HG03520 (cell line): ENCODE measurements at regions not wholly inside any gene's neighbourhood (a gene's known extent, or its start where the extent isn't known, plus 50 kb on each side); places are given as distances from the start of the nearest gene placed in this dataset.
"Not testable (repeated sequence)": the region's sequence is repeated elsewhere in the genome, so short reads cannot be mapped to it uniquely, and the experiment has no call there.

ENCODE experiments used
- ATAC-seq: cut with Tn5 transposase; IDR thresholded peaks from one replicate; pipeline ENCODE4 v1.9.1; 2021; ENCODE audit warnings: mild to moderate bottlenecking, moderate library complexity; ENCODE audit not compliant: unreplicated experiment

GRCh38 chr7:73918926-73919693 is 58.2 kb downstream of the TMEM270 start:
- ATAC-seq: no peak

GRCh38 chr7:73919694-73920375 is 58.9 kb downstream of the TMEM270 start:
- no peak for ATAC-seq

- no peak for ATAC-seq
Measured at GRCh38 chr7:73920406-73921134, 59.6 kb downstream of the TMEM270 start.

GRCh38 chr7:73921623-73922528 is 60.9 kb downstream of the TMEM270 start:
- no peak for ATAC-seq

- ATAC-seq: not testable (repeated sequence)
Measured at GRCh38 chr7:73928644-73929043, 67.7 kb downstream of the TMEM270 start.

GRCh38 chr7:73931502-73931901 is 70.5 kb downstream of the TMEM270 start:
- ATAC-seq: no peak

- ATAC-seq: no peak
Measured at GRCh38 chr7:73932364-73932763, 71.4 kb downstream of the TMEM270 start.

GRCh38 chr7:73933091-73933490 is 72.1 kb downstream of the TMEM270 start:
- ATAC-seq: no peak

- no peak for ATAC-seq
Measured at GRCh38 chr7:73936967-73937366, 76.0 kb downstream of the TMEM270 start.

- not testable (repeated sequence) for ATAC-seq
Measured at GRCh38 chr7:73937650-73938049, 76.7 kb downstream of the TMEM270 start.

- ATAC-seq: no peak
Measured at GRCh38 chr7:73939528-73939927, 78.6 kb downstream of the TMEM270 start.

GRCh38 chr7:73940701-73941238 is 79.8 kb downstream of the TMEM270 start:
- no peak for ATAC-seq

- ATAC-seq: no peak
Measured at GRCh38 chr7:73941836-73942551, 81.0 kb downstream of the TMEM270 start.

- no peak for ATAC-seq
Measured at GRCh38 chr7:73945022-73945421, 83.0 kb upstream of the ELN start.

GRCh38 chr7:73948287-73948686 is 79.7 kb upstream of the ELN start:
- ATAC-seq: no peak

- no peak for ATAC-seq
Measured at GRCh38 chr7:73952266-73952665, 75.7 kb upstream of the ELN start.

- no peak for ATAC-seq
Measured at GRCh38 chr7:73954181-73954580, 73.8 kb upstream of the ELN start.

GRCh38 chr7:73954861-73955260 is 73.1 kb upstream of the ELN start:
- ATAC-seq: no peak

- no peak for ATAC-seq
Measured at GRCh38 chr7:73960548-73960947, 67.4 kb upstream of the ELN start.

GRCh38 chr7:73961991-73962390 is 66.0 kb upstream of the ELN start:
- not testable (repeated sequence) for ATAC-seq
